NCI-H2227 (cell line): ENCODE measurements at regions not wholly inside any gene's neighbourhood (a gene's known extent, or its start where the extent isn't known, plus 50 kb on each side); places are given as distances from the start of the nearest gene placed in this dataset.
"Not testable (repeated sequence)": the region's sequence is repeated elsewhere in the genome, so short reads cannot be mapped to it uniquely, and the experiment has no call there.

Experiments
- DNase-seq: peaks from one replicate; lab custom pipeline; 2025; ENCODE audit not compliant: unreplicated experiment; lab: John Stamatoyannopoulos, UW

- DNase-seq: no peak
Measured at GRCh38 chr6:144897441-144897921, 612.3 kb downstream of the UTRN start.

- no peak for DNase-seq
Measured at GRCh38 chr6:144898052-144898689, 613.0 kb downstream of the UTRN start.

GRCh38 chr6:144898741-144899140, 613.6 kb downstream of the UTRN start:
- no peak for DNase-seq

GRCh38 chr6:144899161-144899560, 614.0 kb downstream of the UTRN start:
- no peak for DNase-seq

- no peak for DNase-seq
Measured at GRCh38 chr6:144901412-144901811, 616.3 kb downstream of the UTRN start.

GRCh38 chr6:144908004-144908403, 622.9 kb downstream of the UTRN start:
- no peak for DNase-seq

- no peak for DNase-seq
Measured at GRCh38 chr6:144909753-144910285, 624.7 kb downstream of the UTRN start.

GRCh38 chr6:144911322-144911721, 626.2 kb downstream of the UTRN start:
- DNase-seq: no peak

- no peak for DNase-seq
Measured at GRCh38 chr6:144912474-144912873, 627.3 kb downstream of the UTRN start.

GRCh38 chr6:144918073-144918472, 632.9 kb downstream of the UTRN start:
- DNase-seq: no peak

- DNase-seq: no peak
Measured at GRCh38 chr6:144919560-144919959, 634.4 kb downstream of the UTRN start.

GRCh38 chr6:144920391-144920961, 635.3 kb downstream of the UTRN start:
- DNase-seq: no peak

- no peak for DNase-seq
Measured at GRCh38 chr6:144921206-144921975, 636.3 kb downstream of the UTRN start.

GRCh38 chr6:144922120-144922722, 637.1 kb downstream of the UTRN start:
- no peak for DNase-seq

GRCh38 chr6:144922771-144923490, 637.8 kb downstream of the UTRN start:
- DNase-seq: not testable (repeated sequence)

- DNase-seq: not testable (repeated sequence)
Measured at GRCh38 chr6:144923491-144923787, 638.3 kb downstream of the UTRN start.

- DNase-seq: no peak
Measured at GRCh38 chr6:144928847-144929246, 643.7 kb downstream of the UTRN start.

- DNase-seq: no peak
Measured at GRCh38 chr6:144929262-144929661, 644.1 kb downstream of the UTRN start.

- peak; percentile 3 for DNase-seq
Measured at GRCh38 chr6:144931172-144932035, 646.3 kb downstream of the UTRN start.

- DNase-seq: no peak
Measured at GRCh38 chr6:144932621-144933020, 647.5 kb downstream of the UTRN start.
